Cerebellar cortex (tissue), 1 donor: ENCODE measurements at regions not wholly inside any gene's neighbourhood (a gene's known extent, or its start where the extent isn't known, plus 50 kb on each side); places are given as distances from the start of the nearest gene placed in this dataset.
"Not testable (repeated sequence)": the region's sequence is repeated elsewhere in the genome, so short reads cannot be mapped to it uniquely, and the experiment has no call there.

Experiments
- DNase-seq: peaks from one replicate; pipeline ENCODE4 v3.0.0-alpha.2; 2015; ENCODE audit warnings: low spot score

DNA sequence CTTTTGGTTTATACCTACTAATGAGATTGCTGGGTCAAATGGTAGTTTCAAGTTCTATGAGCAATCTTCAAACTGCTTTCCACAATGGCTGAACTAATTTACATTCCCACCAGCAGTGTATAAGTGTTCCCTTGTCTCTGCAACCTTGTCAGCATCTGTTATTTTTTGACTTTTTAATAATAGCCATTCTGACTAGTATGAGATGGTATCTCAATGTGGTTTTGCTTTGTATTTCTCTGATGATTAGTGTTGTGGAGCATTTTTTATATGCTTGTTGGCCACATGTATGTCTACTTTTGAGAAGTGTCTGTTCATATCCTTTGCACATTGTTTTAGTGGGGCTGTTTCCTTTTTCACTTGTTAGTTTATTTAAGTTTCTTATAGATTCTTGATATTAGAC lies 449.3 kb upstream of the ATP11B start:
- not testable (repeated sequence) for DNase-seq

DNA sequence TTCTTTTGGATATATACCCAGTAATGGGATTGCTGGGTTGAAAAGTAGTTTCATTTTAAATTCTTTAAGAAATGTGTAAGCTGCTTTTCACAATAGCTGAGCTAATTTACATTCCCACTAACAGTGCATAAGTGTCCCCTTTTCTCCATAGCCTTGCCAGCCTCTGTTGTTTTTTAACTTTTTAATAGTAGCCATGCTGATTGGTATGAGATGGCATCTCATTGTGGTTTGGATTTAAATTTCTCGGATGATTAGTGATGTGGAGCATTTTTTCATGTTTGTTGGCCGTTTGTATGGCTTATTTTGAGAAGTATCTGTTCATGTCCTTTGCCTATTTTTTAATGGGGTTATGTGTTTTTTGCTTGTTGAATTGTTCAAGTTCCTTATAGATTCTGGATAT lies 444.3 kb upstream of the ATP11B start:
- no peak for DNase-seq

DNA sequence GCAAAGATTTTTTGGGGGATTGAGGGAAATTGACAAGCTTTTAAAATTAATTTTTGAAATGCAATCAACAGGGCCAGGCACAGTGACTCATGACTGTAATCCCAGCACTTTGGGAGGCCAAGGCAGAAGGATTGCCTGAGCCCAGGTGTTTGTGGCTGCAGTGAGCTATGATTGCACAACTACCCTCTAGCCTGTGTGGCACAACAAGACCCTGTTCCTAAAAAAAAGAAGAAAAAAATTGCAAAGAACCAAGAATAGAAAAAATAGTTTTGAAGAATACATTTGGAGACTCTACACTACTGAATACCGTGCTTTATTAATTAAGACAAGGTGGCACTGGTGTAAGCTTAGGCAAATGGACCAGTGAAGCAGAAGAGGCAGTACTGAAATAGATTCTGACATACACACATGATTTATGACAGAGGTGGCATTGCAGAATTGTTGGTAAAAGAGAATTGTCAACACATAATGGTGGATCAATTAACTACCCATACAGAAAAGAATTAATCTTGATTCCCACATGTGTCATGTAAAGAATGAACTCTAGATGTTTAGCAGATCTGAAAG lies 443.3 kb upstream of the ATP11B start:
- no peak for DNase-seq

DNA sequence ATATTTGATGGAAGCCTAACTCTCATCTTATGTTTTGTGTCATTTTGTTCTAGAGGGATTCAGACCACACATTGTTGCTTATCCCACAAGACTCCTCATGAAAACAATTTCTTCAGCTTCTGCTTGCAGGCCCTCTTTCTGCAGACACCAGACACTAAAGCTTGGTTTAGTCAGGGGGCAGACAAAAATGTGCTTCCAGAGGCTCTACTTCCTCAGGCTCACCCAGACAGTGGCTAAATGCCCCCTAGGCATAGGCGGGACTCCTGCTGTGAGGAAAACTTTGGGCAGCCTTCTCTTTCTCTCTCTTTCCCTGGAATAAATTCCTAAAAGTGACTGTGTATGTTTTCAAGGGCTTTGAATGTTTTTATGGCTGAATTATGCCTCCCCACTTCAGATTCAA lies 435.4 kb upstream of the ATP11B start:
- DNase-seq = no peak

DNA sequence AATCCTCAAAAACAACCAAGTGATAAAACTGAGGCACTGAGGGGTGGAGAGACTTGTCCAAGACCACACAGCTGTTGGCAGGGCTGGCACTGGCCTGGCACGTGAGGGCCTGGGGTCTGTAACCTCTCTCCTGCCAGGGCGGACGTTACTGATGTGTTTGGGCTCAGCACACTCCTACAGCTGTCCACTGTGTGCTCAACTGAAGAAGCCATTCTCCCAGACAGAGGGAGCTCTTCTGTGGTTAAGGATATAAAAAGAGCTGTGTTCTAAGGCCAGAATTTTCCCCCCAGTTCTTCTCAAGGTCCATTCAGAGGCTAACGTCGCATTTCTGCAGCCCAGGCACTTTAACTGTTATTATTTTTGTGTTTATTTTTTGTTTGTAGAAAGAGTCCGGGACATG lies 429.0 kb upstream of the ATP11B start:
- DNase-seq = peak; percentile 17

- DNase-seq = peak; percentile 24
Observed at GRCh38 chr3:182364723-182365650, 428.3 kb upstream of the ATP11B start.

DNA sequence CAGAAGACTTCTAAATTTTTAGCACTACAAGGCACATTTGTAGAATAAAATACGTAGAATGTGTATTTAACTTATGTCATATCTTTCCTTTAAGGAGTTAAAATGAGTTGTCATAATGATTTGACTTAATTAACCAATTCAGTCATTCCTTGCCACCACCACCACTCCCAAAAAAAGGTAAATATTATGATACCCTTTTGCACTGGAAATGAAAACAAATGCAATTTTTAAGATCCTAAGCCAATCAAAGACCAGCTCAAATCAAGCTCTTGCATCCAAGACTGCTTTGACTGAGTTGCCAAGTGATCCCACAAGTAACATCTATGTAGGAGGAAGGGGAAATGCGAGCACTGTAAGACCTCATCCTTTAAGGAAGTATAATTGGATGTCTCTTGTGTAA lies 426.6 kb upstream of the ATP11B start:
- DNase-seq = no peak

DNA sequence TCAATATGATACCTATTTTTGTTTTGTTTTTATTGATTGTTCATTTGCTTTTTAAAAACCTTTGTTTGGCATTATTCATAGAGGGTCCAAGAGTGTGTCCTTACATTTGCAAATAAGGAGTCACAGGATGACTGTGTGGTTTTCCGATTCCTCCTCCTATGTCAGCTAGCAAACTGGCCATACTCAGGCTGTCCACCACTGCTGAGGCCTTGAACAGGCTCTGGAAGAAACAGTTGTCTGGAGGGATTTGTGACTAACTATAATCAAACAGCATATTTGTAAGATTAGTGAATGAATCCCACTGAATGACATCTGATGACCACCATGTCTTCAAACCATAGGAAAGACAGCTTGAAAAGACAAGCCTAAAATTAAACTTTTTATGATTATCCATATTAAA lies 423.4 kb upstream of the ATP11B start:
- no peak for DNase-seq

GRCh38 chr3:182370949-182371348 lies 422.4 kb upstream of the ATP11B start:
- DNase-seq = no peak

DNA sequence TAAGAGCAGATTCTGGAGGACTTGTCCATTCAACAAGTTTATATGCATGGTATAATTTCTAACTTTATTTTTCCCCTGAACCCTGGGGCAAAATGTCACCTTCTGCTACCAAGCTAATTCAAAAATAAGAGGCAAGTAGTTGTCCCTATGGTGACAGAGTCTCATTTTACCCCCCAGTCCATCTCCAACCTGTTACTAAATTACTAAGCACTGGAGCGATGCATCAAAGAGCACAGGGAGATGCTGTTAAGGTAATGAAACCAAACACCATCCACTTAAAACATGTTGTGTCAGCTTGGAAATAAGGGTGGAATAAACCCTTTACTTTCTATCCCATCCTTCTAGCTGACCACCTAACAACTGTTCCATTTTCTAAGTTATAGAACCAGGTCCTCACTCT lies 417.4 kb upstream of the ATP11B start:
- no peak for DNase-seq

DNA sequence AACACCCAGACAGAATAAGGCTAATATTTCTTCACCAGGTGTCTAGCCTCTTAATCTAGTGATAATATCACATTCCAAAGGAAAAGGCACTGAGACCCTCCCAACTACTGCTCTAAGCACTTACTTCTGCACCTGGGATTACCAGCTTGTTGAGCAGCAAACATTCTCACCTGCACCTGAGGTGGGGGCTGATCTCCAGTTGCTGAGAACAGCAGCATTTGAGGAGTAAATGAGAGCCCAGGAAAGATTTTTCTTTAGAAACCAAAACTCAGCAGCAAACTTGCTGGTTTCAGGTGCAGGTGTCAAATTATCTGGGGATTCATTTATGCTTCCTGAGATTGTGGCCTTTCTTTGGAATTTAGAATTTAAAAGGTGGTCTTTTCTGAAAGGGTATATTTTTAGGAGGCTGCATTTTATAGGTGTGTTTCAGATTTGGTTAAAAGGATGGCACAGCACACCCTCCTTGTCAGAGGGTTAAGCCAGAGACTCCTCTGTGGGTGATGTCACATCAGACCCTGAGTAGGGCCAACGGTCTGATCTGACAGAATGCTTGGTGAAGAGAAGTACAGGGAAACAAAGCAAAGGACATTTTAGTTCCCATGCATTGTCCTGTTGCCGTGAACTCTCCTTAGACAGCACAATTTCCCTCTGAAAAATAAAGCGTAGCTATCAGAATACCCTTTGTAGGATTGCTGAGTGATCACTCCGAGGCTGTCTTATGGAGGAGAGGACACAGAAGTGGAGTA lies 411.0 kb upstream of the ATP11B start:
- DNase-seq = no peak

- DNase-seq = no peak
Observed at GRCh38 chr3:182384221-182384620, 409.1 kb upstream of the ATP11B start.

GRCh38 chr3:182385356-182385755 lies 407.9 kb upstream of the ATP11B start:
- DNase-seq = no peak

DNA sequence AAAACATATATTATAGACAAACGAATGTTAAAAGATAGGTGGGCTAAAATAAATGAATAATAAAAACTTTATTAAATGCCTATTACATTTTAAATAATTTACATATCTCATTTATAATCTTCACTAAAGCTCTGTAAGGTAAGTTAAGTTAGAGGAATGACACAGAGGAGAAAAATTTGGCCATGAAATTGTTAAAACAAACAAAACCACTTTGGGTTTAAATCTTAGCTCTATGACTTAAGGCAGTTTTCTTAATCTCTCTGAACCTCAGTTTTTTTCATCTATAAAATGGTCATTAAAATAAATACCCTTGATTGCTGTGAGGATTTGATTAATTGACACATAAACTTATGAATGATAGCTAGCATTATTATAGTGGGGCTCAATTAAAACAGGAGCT lies 404.8 kb upstream of the ATP11B start:
- DNase-seq = no peak

DNA sequence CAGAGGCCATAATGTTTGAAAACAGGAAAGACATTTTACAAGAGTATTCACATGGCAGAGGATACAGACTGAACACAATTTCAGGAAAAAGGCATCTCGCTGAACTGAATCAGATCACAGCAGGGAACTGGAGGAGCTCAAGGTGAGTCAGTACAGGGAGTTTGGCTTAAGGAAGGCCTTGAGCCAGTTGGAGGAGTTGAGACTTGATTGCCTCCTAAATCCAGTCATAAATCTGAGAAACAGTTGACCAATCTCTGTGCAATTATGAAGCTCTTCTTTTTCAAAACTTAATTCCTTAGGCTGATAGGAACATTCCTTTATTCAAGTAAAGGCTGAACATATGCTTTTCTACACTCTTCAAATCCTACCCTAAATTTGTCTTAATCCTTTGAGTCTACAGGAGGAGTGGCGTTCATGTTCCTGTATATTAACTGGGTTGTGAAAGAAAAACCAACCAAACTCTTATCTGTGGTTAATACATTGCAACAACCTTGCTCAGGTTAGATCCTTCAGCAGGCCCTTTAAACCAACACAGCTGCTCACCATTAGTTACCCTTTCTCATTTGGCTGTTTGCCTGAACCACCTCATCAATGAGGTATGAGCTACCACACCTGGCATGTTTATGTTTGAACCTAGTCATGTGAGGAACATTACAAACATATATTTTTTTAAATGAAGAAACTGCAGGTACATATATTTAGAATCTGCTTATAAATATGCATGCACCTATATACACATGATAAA lies 404.1 kb upstream of the ATP11B start:
- DNase-seq = no peak

DNA sequence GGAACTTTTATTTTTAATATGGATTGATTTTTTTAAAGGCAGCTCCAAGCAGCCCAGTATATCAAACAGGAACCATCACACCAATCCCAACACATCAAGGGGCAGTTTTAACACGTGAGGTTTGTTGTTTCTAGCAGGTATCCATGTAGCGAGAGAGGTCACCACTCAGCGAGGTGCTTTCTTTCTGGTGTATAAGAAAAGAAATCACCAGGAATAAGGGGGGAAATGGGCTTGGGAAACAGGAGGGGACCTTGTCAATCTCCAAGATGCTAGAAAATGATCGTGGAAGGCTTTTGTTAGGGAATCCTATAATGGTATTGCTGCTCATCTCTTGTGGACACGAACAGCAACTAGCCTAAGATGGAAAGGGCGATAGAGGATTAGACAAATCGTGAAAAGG lies 402.9 kb upstream of the ATP11B start:
- no peak for DNase-seq

GRCh38 chr3:182392182-182392937 lies 400.9 kb upstream of the ATP11B start:
- no peak for DNase-seq

DNA sequence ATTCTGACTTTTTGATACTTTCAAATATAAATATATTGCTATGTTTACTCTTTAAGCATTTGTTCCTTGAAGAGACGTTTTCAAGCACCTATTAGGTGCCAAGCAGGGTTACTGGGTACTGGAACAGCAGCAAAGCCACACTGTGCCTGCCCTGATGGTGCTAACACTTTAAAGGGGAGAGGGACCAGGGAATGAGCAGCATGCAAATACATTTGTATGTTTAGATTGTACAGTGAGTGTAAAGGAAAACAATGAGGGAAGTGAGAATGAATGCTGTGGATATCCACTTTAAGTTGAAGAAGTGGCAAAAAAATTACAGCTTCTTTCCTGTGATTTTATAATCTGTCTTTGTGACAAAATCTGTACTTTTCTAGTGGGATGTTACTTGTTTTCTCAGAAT lies 400.2 kb upstream of the ATP11B start:
- DNase-seq = no peak

DNA sequence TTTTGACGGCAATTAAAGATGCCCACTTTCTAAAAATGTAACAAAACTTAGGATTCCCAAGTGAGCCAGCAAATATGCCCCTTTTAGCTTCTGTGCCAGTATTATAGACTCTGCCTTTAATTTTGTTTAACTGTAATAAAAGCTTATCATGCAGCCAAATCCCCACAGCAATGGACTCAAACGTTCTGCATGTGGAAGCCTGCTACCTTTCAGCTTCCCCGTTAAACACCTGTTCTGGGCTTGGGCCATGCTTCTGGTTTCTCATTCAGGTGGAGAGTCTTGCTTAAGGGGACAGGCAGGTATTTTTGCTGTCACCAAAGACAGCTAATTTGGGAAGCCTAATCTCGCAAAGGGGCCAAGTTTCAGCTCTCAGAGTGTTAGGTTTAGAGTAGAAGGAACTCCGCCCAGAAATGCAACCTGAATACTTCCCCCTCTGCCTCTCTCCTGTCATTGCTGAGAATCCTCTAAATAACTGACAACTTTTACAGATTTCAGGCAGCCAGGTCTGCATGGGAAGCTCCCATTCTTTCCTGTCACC lies 399.4 kb upstream of the ATP11B start:
- no peak for DNase-seq

GRCh38 chr3:182397164-182397563 lies 396.1 kb upstream of the ATP11B start:
- DNase-seq = no peak
